CD4-positive, alpha-beta T cell (primary cell): ENCODE measurements at regions not wholly inside any gene's neighbourhood (a gene's known extent, or its start where the extent isn't known, plus 50 kb on each side); places are given as distances from the start of the nearest gene placed in this dataset.

Experiments used
- ATAC-seq: fragments of 200-7000 bp; cut with Tn5 transposase; one replicate; pipeline ENCODE4 v1.10.0; 2022; ENCODE audit warnings: mild to moderate bottlenecking; ENCODE audit not compliant: poor library complexity
- CTCF ChIA-PET: fragments of 350-600 bp; sonication (Branson Sonifier 250); formaldehyde crosslinking; loops from one replicate; lab custom pipeline; 2021; ENCODE audit warnings: antibody characterized with exemption, inconsistent platforms; lab: Charles Lee
- POLR2A ChIA-PET: fragments of 350-600 bp; sonication (Branson Sonifier 250); formaldehyde crosslinking; loops from one replicate; lab custom pipeline; 2021; ENCODE audit warnings: antibody characterized with exemption, inconsistent platforms; lab: Charles Lee
- DNase-seq, 14 experiments: peaks; one replicate each; pipeline ENCODE4 v3.0.0-alpha.2; 2013 to 2020; ENCODE audit warnings: mixed read lengths in 2 of 14
- H3K27ac ChIP-seq, 2 donors: one replicate each; pipeline versions ENCODE4 v1.5.1 to v1.7.0; 2013; ENCODE audit warnings: low read length in 2 of 2, low read depth in 1 of 2, mild to moderate bottlenecking in 1 of 2
- H3K27me3 ChIP-seq, 2 experiments: 1 replicate in 1 of 2; 2 replicates in 1 of 2; pipeline versions ENCODE4 v1.6.1 to v1.7.0; 2013; ENCODE audit warnings: low read length in 2 of 2, control low read depth in 1 of 2, mild to moderate bottlenecking in 1 of 2, moderate library complexity in 1 of 2; ENCODE audit not compliant: insufficient read depth in 2 of 2, control insufficient read depth in 1 of 2
- H3K36me3 ChIP-seq: one replicate; pipeline ENCODE4 v1.6.1; 2013; ENCODE audit warnings: low read length, control low read depth; ENCODE audit not compliant: insufficient read depth
- H3K4me1 ChIP-seq: one replicate; pipeline ENCODE4 v1.6.1; 2013; ENCODE audit warnings: low read length, control low read depth; ENCODE audit not compliant: insufficient read depth
- H3K4me3 ChIP-seq: one replicate; pipeline ENCODE4 v1.5.1; 2013; ENCODE audit warnings: mild to moderate bottlenecking, low read length, moderate library complexity
- H3K9me3 ChIP-seq, 2 experiments: 1 replicate in 1 of 2; 2 replicates in 1 of 2; pipeline versions ENCODE4 v1.6.1 to v1.7.0; 2013; ENCODE audit warnings: low read length in 2 of 2, mild to moderate bottlenecking in 2 of 2, control low read depth in 1 of 2, moderate library complexity in 1 of 2; ENCODE audit not compliant: control insufficient read depth in 1 of 2, insufficient read depth in 1 of 2
- H3K27ac Mint-ChIP-seq: one replicate; pipeline ENCODE4 v1.8.0; 2020; ENCODE audit warnings: mixed read lengths
- H3K27me3 Mint-ChIP-seq: one replicate; pipeline ENCODE4 v1.8.0; 2021; ENCODE audit warnings: mixed read lengths
- H3K36me3 Mint-ChIP-seq: one replicate; pipeline ENCODE4 v1.8.0; 2021; ENCODE audit warnings: low read depth, mixed read lengths
- H3K4me1 Mint-ChIP-seq: one replicate; pipeline ENCODE4 v1.8.0; 2021; ENCODE audit warnings: low read depth, mixed read lengths
- H3K4me3 Mint-ChIP-seq: one replicate; pipeline ENCODE4 v1.8.0; 2020; ENCODE audit warnings: mild to moderate bottlenecking, mixed read lengths
- H3K9me3 Mint-ChIP-seq: one replicate; pipeline ENCODE4 v1.8.0; 2020; ENCODE audit warnings: mixed read lengths
- CTCF ChIP-seq: fragments of 200-600 bp; IDR thresholded peaks from one replicate; pipeline ENCODE4 v1.8.0; 2022; ENCODE audit warnings: antibody characterized with exemption, mild to moderate bottlenecking
- intact Hi-C, 2 experiments: fragments of 100-400 bp; cut with DNase I in 1 of 2; cut with micrococcal nuclease in 1 of 2; formaldehyde crosslinking; loops; one replicate each; pipeline versions ENCODE4 v1.15.1 to v1.9.0; 2023 to 2025; cut with DNase I, micrococcal nuclease

GRCh38 chr11:128098781-128099180 lies 488.6 kb downstream of the ETS1 start:
- no peak for TF ChIP-seq CTCF
- Mint-ChIP-seq H3K9me3 (no peaks in the 10 kb centered on the region), H3K36me3 (no peaks in the 10 kb centered on the region), H3K4me3 (no peak overlapping the region), H3K27me3 (no peaks in the 10 kb centered on the region), H3K27ac (no peak overlapping the region), H3K4me1 (peaks cover 8% of the 10 kb centered on the region)
- Histone ChIP-seq H3K27me3 (no peaks in the 10 kb centered on the region), H3K4me1 (no peaks in the 10 kb centered on the region), H3K27ac (no peak overlapping the region), H3K9me3 (no peaks in the 10 kb centered on the region), H3K4me3 (no peak overlapping the region), H3K36me3 (no peaks in the 10 kb centered on the region)
- ChIA-PET CTCF (no interaction called here), POLR2A (no interaction called here)
- intact Hi-C loops = no loop called here
- DNase-seq (no peak), ATAC-seq (no peak)

- Histone ChIP-seq H3K4me3 (no peak overlapping the region), H3K36me3 (no peaks in the 10 kb centered on the region), H3K4me1 (no peaks in the 10 kb centered on the region), H3K27me3 (no peaks in the 10 kb centered on the region), H3K9me3 (peaks cover 0 to 3% of the 10 kb centered on the region in 2 experiments), H3K27ac (no peak overlapping the region)
- peaks cover 8% of the 10 kb centered on the region for H3K4me1 Mint-ChIP-seq
- no peaks in the 10 kb centered on the region for H3K9me3 Mint-ChIP-seq
- intact Hi-C loops = no loop called here
- POLR2A ChIA-PET = no interaction called here
- H3K36me3 Mint-ChIP-seq = no peaks in the 10 kb centered on the region
- no peak for ATAC-seq
- no peak overlapping the region for H3K27ac Mint-ChIP-seq
- no peaks in the 10 kb centered on the region for H3K27me3 Mint-ChIP-seq
- no peak overlapping the region for H3K4me3 Mint-ChIP-seq
- CTCF ChIA-PET = no interaction called here
- TF ChIP-seq CTCF = no peak
- peak in 3 of 14 experiments; percentile 8 to 33 (median 16) for DNase-seq
Measured at GRCh38 chr11:128095466-128095981, 491.8 kb downstream of the ETS1 start.

- Mint-ChIP-seq H3K27ac (no peak overlapping the region), H3K36me3 (no peaks in the 10 kb centered on the region), H3K4me3 (no peak overlapping the region), H3K4me1 (peaks cover 8% of the 10 kb centered on the region), H3K27me3 (no peaks in the 10 kb centered on the region), H3K9me3 (peaks cover 8% of the 10 kb centered on the region)
- CTCF ChIA-PET = interaction anchor here (1.3 kb wide), 1 partner anchor 64 kb away, joined by 5 read pairs; no protein-coding TSS in a partner anchor
- H3K4me1 ChIP-seq = no peaks in the 10 kb centered on the region
- no peak for DNase-seq
- POLR2A ChIA-PET = no interaction called here
- H3K36me3 ChIP-seq = no peaks in the 10 kb centered on the region
- no peak for ATAC-seq
- no peak overlapping the region for H3K27ac ChIP-seq
- no peak overlapping the region for H3K4me3 ChIP-seq
- peaks cover 0 to 11% of the 10 kb centered on the region in 2 experiments for H3K9me3 ChIP-seq
- intact Hi-C loops = no loop called here
- no peak for TF ChIP-seq CTCF
- H3K27me3 ChIP-seq = no peaks in the 10 kb centered on the region
Measured at GRCh38 chr11:128093689-128094088, 493.7 kb downstream of the ETS1 start.
